Liver (tissue), 7 donors: ENCODE measurements at regions not wholly inside any gene's neighbourhood (a gene's known extent, or its start where the extent isn't known, plus 50 kb on each side); places are given as distances from the start of the nearest gene placed in this dataset.

Experiments used
- DNase-seq: peaks from one replicate; pipeline ENCODE4 v3.0.0-alpha.2; 2017; ENCODE audit warnings: low spot score
- H3K27ac ChIP-seq, 2 donors: one replicate each; pipeline ENCODE4 v1.7.0; 2013; ENCODE audit warnings: inconsistent platforms in 2 of 2, low read length in 2 of 2, control low read depth in 1 of 2, low read depth in 1 of 2, mild to moderate bottlenecking in 1 of 2
- H3K27me3 ChIP-seq, 4 donors: one replicate each; pipeline versions ENCODE4 v1.6.1 to v1.7.0; 2013; ENCODE audit warnings: low read length in 3 of 4, inconsistent platforms in 1 of 4, mild to moderate bottlenecking in 1 of 4, moderate library complexity in 1 of 4; ENCODE audit not compliant: control insufficient read depth in 4 of 4, insufficient read depth in 4 of 4
- H3K36me3 ChIP-seq, 4 donors: one replicate each; pipeline versions ENCODE4 v1.6.1 to v1.7.0; 2013; ENCODE audit warnings: low read length in 3 of 4, mild to moderate bottlenecking in 3 of 4, low read depth in 1 of 4, moderate library complexity in 1 of 4; ENCODE audit not compliant: control insufficient read depth in 4 of 4, insufficient read depth in 3 of 4
- H3K4me1 ChIP-seq, 4 donors: one replicate each; pipeline versions ENCODE4 v1.6.1 to v1.7.0; 2013; ENCODE audit warnings: low read length in 3 of 4, mild to moderate bottlenecking in 3 of 4, moderate library complexity in 1 of 4; ENCODE audit not compliant: control insufficient read depth in 4 of 4, insufficient read depth in 4 of 4
- H3K4me3 ChIP-seq, 3 donors: one replicate each; pipeline versions ENCODE4 v1.6.1 to v1.7.0; 2013; ENCODE audit warnings: low read length in 3 of 3, control low read depth in 1 of 3, low read depth in 1 of 3, mild to moderate bottlenecking in 1 of 3
- H3K9ac ChIP-seq, 2 donors: one replicate each; pipeline ENCODE4 v1.7.0; 2013; ENCODE audit warnings: low read length in 2 of 2, mild to moderate bottlenecking in 2 of 2, moderate library complexity in 2 of 2, control low read depth in 1 of 2, low read depth in 1 of 2
- H3K9me3 ChIP-seq, 4 donors: one replicate each; pipeline versions ENCODE4 v1.6.1 to v1.7.0; 2013; ENCODE audit warnings: low read length in 3 of 4; ENCODE audit not compliant: control insufficient read depth in 4 of 4
- EGR1 ChIP-seq, 2 donors: IDR thresholded peaks; 2 replicates each; pipeline ENCODE4 v1.6.1; 2016 to 2018; ENCODE audit warnings: antibody characterized with exemption in 2 of 2, low read depth in 2 of 2
- FOXA1 ChIP-seq: IDR thresholded peaks from 2 replicates; pipeline ENCODE4 v1.6.1; 2016; ENCODE audit warnings: antibody characterized with exemption
- FOXA2 ChIP-seq: IDR thresholded peaks from 2 replicates; pipeline ENCODE4 v1.6.1; 2016; ENCODE audit warnings: antibody characterized with exemption
- GABPA ChIP-seq, 2 donors: IDR thresholded peaks in 1 of 2; conservative IDR thresholded peaks in 1 of 2; 2 replicates each; pipeline ENCODE4 v1.6.1; 2016; ENCODE audit warnings: antibody characterized with exemption in 2 of 2, mild to moderate bottlenecking in 1 of 2, moderate library complexity in 1 of 2
- HNF4A ChIP-seq, 2 donors: conservative IDR thresholded peaks; 2 replicates each; pipeline ENCODE4 v1.6.1; 2016; ENCODE audit warnings: antibody characterized with exemption in 2 of 2, mild to moderate bottlenecking in 2 of 2
- HNF4G ChIP-seq: IDR thresholded peaks from 2 replicates; pipeline ENCODE4 v1.6.1; 2016; ENCODE audit warnings: antibody characterized with exemption
- JUND ChIP-seq, 2 donors: IDR thresholded peaks; 2 replicates each; pipeline ENCODE4 v1.6.1; 2016; ENCODE audit warnings: antibody characterized with exemption in 2 of 2
- MAX ChIP-seq: IDR thresholded peaks from 2 replicates; pipeline ENCODE4 v1.6.1; 2016; ENCODE audit warnings: antibody characterized with exemption
- NR2F2 ChIP-seq: IDR thresholded peaks from 2 replicates; pipeline ENCODE4 v1.6.1; 2016; ENCODE audit warnings: antibody characterized with exemption
- TAF1 ChIP-seq: conservative IDR thresholded peaks from 2 replicates; pipeline ENCODE4 v1.6.1; 2016; ENCODE audit warnings: antibody characterized with exemption, mild to moderate bottlenecking
- YY1 ChIP-seq: IDR thresholded peaks from 2 replicates; pipeline ENCODE4 v1.6.1; 2016; ENCODE audit warnings: antibody characterized with exemption, mild to moderate bottlenecking
- ZBTB33 ChIP-seq: IDR thresholded peaks from 2 replicates; pipeline ENCODE4 v1.6.1; 2016; ENCODE audit warnings: antibody characterized with exemption
- WGBS: extraction: QIAGEN DNeasy Blood & Tissue Kit; methylation state at CpG from one replicate; pipeline ENCODE4 v1.1.7; 2013; 5-methylcytosine and 5-hydroxymethylcytosine counted together
- TF ChIP-seq, protein P1 (sequence below): IDR thresholded peaks from 2 replicates; pipeline ENCODE4 v1.6.1; 2016; ENCODE audit warnings: antibody characterized with exemption
- donor health status: healthy.
- donor health status: healthy.
- donor health status: healthy.
- donor health status: healthy.

GRCh38 chr20:56839222-56839621, 210.1 kb downstream of the TFAP2C start:
- WGBS, result 79% methylated on average over 2 of the region's 2 CpGs
- Histone ChIP-seq H3K36me3 (no peaks in the 10 kb centered on the region), H3K27ac (no peak overlapping the region), H3K9me3 (no peaks in the 10 kb centered on the region), H3K4me3 (no peak overlapping the region), H3K27me3 (no peaks in the 10 kb centered on the region), H3K9ac (no peak overlapping the region), H3K4me1 (peaks cover 0 to 2% (median 0%) of the 10 kb centered on the region in 4 donors)
- TF ChIP-seq JUND (IDR thresholded peaks at IDR 0.05) (no peak), NR2F2 (no peak), YY1 (no peak), MAX (no peak), HNF4A (conservative IDR thresholded peaks at IDR 0.05) (no peak), FOXA2 (no peak), EGR1 (IDR thresholded peaks at IDR 0.05; ENCODE audit: low read depth in 2 of 2) (no peak), GABPA (IDR thresholded peaks at IDR 0.05 in 1 of 2, conservative IDR thresholded peaks at IDR 0.05 in 1 of 2) (no peak), ZBTB33 (no peak)
- TF ChIP-seq, protein P1, sequence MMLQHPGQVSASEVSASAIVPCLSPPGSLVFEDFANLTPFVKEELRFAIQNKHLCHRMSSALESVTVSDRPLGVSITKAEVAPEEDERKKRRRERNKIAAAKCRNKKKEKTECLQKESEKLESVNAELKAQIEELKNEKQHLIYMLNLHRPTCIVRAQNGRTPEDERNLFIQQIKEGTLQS, result no peak
- no peak for DNase-seq

DNA sequence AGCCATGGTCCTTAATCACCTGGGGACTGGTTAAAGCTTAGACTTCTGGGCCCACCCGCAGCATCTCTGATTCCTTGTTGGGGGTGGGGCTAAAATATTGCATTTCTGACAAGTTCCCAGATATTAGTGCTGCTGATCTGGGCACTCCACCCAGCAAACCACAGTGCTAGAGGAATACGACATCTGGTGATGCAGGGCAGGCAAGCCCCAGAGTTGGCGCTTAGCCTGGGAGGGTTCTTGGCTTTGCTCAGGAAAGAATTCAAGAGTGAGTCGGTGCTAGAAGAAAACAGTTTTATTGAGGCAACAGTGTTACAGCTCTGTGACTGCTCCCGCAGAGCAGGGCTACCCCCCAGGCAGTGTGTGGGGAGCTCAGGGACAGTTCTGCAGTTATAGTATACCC, 210.7 kb downstream of the TFAP2C start:
- Histone ChIP-seq H3K27me3 (no peaks in the 10 kb centered on the region), H3K4me3 (no peak overlapping the region), H3K4me1 (peaks cover 0 to 2% (median 0%) of the 10 kb centered on the region in 4 donors), H3K27ac (no peak overlapping the region), H3K9ac (no peak overlapping the region), H3K36me3 (no peaks in the 10 kb centered on the region), H3K9me3 (no peaks in the 10 kb centered on the region)
- no peak for TF ChIP-seq TAF1
- TF ChIP-seq GABPA (IDR thresholded peaks at IDR 0.05 in 1 of 2, conservative IDR thresholded peaks at IDR 0.05 in 1 of 2), result no peak
- no peak for DNase-seq
- WGBS, result 82% methylated on average over 5 of the region's 5 CpGs

- no peaks in the 10 kb centered on the region for H3K9me3 ChIP-seq
- H3K4me1 ChIP-seq, result peaks cover 0 to under 1% (median 0%) of the 10 kb centered on the region in 4 donors
- no peak for DNase-seq
- no peak overlapping the region for H3K9ac ChIP-seq
- no peak overlapping the region for H3K27ac ChIP-seq
- no peaks in the 10 kb centered on the region for H3K27me3 ChIP-seq
- no peak overlapping the region for H3K4me3 ChIP-seq
- 55% methylated on average over 3 of the region's 3 CpGs for WGBS
- TF ChIP-seq HNF4G, result no peak
- no peak for TF ChIP-seq FOXA1
- H3K36me3 ChIP-seq, result no peaks in the 10 kb centered on the region
Observed at GRCh38 chr20:56840716-56841261, 211.7 kb downstream of the TFAP2C start.
